ENCODE measurements at regions not wholly inside any gene's neighbourhood (a gene's known extent, or its start where the extent isn't known, plus 50 kb on each side); places are given as distances from the start of the nearest gene placed in this dataset.
"Not testable (repeated sequence)": the region's sequence is repeated elsewhere in the genome, so short reads cannot be mapped to it uniquely, and the experiment has no call there.

- no peak for DNase-seq
Observed at GRCh38 chr6:12479881-12480280, 189.7 kb downstream of the EDN1 start.

DNA sequence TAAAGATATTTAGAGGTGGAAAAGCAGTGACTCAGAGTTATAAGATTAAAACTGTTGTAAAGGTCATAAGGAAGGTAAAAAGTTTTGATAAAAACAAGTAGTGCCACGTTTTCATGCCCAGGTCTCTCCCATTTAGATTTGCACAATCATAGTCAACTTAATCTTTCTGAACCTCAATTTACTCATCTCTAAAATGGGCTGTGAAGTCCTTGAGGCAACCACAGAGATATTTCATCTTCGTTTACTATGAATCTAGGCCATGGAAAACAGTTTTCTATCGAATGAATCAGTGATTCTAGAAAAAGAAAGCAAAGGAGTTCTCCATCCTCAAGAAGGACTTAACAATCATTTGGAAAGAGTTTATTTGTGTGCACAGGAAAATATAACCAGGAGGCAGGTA, 190.2 kb downstream of the EDN1 start:
- no peak for DNase-seq

DNA sequence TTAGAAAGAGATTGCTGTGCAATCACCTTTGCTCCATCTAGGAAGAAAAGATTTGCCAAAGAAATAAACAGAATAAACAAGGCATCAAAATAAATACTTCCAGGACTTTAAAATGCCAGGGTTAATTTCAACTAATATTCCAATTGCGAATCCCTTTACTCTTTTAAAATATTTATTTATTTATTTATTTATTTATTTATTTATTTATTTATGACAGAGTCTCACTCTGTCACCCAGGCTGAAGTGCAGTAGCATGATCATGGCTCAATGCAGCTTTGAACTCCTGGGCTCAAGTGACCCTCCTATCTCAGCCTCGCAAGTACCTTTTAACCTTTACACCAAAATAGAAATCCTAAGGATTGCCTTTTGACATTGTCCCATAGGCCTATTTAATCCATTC, 191.1 kb downstream of the EDN1 start:
- no peak for DNase-seq

DNA sequence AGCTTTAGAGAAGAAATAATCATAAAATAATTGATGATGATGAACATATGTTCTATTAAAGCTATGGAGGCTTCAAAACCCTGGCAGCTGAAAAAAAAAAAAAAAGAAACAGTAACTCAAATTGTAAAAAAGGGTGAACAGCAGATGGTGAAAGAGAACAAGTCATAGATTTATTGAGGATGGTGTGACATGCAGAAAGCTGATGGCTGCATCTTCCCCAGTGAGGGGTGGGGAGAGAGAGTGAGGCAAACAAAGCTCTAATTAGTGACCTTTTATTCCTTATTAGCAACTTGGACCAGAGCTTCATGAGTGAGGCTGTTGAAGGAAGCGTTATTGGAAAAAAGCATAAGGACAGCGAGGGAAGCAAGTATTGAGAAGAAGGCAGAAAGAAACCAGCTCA, 191.7 kb downstream of the EDN1 start:
- no peak for DNase-seq

GRCh38 chr6:12482386-12483375, 192.5 kb downstream of the EDN1 start:
- no peak for DNase-seq

DNA sequence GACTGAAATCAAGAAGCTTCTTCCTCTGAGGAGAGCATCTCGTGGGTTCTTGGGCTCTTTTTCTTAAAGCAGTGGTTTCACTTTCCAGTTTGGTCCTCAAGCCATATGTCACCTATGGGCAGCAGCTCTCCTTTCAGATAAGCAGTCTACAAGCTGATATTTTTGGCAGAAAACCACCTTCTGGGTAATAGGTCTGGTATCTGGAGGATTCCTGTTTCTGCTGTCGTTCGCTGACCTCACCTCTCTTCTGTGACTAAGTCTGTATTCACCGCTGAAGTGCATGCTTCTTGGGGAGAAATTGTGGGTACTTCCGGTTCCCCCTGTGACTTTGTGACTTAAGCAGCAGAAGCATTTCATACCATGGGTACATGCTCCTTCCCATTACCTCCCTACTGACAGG, 193.6 kb downstream of the EDN1 start:
- no peak for DNase-seq

GRCh38 chr6:12484519-12484918, 194.4 kb downstream of the EDN1 start:
- no peak for DNase-seq

DNA sequence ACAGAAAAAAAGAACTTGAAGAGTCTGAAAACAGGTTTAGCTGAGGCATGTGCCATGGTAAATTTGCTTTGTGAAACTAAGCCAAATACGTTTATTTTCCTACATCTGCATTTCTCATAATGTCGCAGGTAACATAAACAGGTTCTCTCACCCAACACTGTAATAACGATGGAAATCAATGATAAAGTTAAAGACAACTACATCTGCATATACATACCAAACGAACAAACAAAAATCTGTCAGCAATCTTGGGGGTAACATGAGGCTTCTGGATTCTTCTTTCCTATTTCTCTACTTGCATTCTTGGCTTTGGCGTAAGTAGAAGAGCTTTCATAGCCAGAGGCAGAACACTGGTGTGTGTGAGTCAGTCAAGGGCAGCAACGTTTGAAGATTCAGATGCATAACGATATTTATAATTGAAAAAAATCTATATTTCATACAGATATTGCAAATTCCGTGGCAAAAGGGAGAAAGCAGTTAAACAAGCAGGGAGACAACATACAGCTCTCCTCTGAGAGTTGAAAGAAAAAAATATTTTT, 195.1 kb downstream of the EDN1 start:
- DNase-seq = no peak

DNA sequence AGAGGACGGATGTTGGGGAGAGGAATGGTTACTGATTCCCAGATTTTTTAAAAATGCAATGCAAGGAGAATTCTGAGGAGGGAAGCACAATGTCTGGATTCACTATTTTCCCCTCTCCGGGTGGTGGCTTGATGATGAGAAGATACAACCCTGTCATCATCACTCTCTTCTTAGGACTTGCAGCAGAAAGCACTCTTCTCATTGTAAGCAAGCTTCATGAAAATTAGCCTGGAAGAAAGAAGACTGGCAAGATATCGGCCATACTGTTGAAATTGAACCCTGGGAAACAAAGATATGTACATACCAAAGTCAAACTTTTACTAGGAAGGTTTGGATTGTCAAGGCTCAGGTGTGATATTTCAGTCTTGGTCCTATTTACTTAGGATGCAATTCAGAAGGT, 195.7 kb downstream of the EDN1 start:
- no peak for DNase-seq

GRCh38 chr6:12490351-12490903, 200.3 kb downstream of the EDN1 start:
- DNase-seq = no peak

DNA sequence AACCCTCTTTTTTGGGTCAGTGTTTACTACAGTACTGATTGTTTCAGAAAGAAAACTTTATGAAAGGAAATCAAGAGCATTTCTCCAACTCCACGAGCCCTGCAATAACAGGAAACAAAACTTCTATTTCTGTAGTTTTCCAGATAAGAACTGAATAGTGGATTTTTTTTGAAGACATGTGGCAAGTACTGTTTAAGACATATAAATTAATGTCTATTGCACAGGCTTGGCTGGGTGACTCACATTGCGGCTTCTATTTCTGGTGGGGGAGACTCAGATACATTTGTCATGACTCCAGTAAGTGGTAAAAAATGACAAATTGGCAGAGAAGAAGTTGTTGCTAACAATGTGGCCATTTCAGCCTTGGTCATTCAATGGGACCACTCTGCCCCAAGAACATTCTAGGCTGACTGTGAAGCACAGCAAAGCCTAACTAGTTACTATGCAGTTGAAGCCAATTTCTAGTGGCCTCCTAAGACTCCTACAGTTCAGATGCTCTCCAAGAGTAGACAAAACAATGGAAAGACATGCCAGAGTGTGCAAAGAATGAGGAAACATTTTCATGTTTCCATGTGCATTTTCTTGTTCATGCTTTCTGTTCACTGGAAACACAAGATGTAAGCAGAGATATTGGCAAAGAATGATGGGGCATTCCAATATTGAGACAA, 200.9 kb downstream of the EDN1 start:
- DNase-seq = peak in 1 of 2 donors; percentile 21

DNA sequence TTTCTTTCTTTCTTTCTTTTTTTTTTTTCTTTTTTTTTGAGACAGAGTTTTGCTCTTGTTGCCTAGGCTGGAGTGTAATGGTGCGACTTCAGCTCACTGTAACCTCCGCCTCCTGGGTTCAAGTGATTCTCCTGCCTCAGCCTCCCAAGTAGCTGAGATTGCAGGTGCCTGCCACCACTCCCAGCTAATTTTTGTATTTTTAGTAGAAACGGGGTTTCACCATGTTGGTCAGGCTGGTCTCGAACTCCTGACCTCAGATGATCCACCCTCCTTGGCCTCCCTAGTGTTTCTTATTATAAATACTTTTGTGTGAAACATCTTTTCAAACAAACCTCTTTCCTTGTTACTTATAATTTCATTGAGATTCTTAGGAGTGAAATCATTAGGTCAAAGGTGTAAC, 202.8 kb downstream of the EDN1 start:
- DNase-seq = not testable (repeated sequence)

- no peak for DNase-seq
Observed at GRCh38 chr6:12493446-12493845, 203.3 kb downstream of the EDN1 start.

DNA sequence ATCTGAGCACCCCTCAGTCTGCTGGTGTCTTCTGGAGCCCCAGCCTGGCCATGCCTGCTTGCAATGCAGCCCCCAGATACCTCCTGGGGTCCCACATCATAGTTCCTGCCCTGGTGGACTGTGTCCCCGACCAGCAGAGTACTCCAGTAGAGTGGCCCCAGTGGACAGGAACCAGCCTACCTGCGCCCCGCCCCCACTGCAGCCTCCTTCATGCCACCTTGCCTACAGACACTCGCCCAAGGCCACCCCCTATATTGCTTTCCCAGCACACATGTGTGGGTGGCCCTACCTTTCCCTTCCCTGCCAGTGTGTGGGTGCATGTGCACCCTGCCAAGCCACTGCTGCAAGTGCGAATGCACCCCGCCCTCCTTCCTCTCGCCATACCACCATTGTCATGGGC, 204.0 kb downstream of the EDN1 start:
- no peak for DNase-seq

- no peak for DNase-seq
Observed at GRCh38 chr6:12501990-12502389, 211.8 kb downstream of the EDN1 start.

DNA sequence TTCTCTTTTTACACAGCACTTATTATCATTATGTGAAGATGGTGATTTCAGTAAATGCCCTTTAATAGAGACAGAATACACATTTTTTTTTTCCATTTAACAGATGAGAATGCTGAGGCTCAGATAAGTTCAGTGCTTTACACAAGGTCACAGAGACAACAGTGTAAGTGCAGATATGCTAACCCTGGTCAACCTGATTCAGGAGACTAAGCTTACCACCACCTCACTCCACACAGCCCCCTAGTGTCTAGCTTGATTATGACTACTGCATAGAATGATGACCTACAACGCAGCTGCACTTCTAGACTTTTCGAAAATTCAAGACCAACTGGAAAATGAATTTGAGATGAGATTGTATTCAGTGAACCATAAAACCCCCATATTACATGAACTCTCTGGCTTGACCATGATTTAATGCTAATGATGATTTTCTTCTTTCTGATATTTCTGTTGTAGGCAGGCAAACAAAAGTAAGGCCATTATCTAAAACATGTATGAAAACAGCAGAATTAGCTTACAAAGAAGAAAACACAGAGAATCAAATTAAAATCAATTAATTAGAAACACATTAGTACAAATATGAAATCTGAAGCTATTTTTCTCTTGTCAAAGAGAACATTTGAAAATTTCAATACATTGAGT, 212.1 kb upstream of the PHACTR1 start:
- no peak for DNase-seq

DNA sequence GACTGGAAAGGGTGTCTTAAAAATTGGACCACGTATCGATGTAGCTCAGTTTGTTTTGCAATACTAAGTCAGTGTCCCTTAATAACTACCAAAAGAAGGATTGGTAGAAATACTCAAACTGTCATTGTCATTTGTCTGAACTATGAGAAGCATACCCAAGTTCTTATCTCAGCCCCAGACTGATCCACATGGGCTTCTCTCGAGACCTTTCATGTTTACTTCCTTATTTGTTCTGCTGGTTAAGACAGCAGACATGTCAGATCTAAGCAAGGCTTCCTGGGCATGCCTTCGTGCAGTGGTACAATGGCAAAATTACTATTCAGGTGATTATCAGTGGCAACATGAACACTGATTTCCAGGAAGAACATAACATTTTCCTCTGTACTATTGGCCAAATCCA, 211.1 kb upstream of the PHACTR1 start:
- no peak for DNase-seq

DNA sequence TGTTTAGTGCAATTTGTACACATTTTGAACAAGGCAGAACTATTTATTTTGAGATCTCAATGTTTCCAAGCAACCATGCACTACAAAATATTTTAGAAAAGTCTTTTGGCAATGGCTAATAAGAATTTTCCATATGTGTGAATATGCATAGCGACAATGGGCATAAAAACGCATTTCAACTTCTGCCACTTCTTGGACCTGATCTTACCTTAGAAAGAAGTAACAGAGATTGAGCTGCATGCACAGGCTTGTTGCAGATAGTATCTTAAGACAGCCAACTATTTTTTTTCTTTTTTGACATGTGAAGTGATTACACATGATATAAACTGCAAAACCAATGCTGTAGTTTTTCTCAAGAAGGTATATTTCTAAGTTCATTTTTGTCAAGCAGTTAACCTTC, 210.4 kb upstream of the PHACTR1 start:
- no peak for DNase-seq

DNA sequence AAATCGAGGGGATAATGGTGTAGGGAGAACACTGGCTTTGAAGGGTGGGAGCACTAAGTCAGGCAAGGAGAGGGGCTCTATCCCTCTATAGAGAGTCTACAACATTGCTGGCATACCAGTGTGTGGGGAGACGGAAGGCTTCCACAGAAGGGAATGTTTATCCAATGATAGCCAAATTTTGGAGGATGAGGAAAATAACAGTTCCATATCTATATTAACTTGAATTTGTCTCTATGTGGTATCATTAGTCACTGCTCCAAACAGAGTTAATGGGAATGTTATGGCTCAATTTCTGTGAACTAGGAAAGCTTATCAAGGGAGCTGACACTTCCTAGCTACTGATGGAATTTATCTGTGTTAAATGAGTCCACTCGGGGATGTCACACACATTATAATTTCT, 208.9 kb upstream of the PHACTR1 start:
- no peak for DNase-seq

GRCh38 chr6:12508553-12508952, 208.0 kb upstream of the PHACTR1 start:
- DNase-seq = no peak

GRCh38 chr6:12509060-12509459, 207.5 kb upstream of the PHACTR1 start:
- no peak for DNase-seq

- no peak for DNase-seq
Observed at GRCh38 chr6:12516070-12516469, 200.5 kb upstream of the PHACTR1 start.

- no peak for DNase-seq
Observed at GRCh38 chr6:12522347-12522746, 194.2 kb upstream of the PHACTR1 start.

Data from stimulated activated CD4-positive, alpha-beta T cell treated with anti-CD3 and anti-CD28 coated beads, Interleukin-2, amount 100 ng/mL, for 24 hours (primary cell).